ENCODE measurements at regions not wholly inside any gene's neighbourhood (a gene's known extent, or its start where the extent isn't known, plus 50 kb on each side); places are given as distances from the start of the nearest gene placed in this dataset.

DNA sequence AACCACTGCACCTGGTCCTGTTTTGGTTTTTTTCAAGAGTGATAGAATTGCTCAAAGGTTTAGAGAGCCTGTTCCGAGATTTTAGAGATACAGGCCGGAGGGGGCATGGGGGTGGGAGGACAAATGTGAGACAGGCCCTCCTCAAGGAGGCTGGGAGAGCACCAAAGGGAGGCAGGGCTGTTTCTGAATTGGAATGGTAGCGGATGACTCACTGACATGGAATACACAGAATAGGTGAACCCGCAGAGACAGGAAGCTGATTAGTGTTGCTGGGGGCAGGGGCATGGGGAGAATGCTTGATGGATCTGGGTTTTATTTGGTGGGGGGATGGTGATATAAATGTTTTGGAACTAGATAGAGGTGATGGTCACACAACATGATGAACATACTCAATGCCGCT lies 111.0 kb upstream of the MGAT5 start:
- BruUV-seq (replicated peaks), result no TSS peak
- H3K9ac ChIP-seq (ENCODE audit: insufficient read depth in 1 of 2, low read depth in 2 of 2, low read length in 2 of 2), result no peak overlapping the region
- 0 out of 3 replicates have a peak, but pooled peaks have one; percentile 24 for ATAC-seq
- intact Hi-C loops (cut with micrococcal nuclease) (no loop called here), in situ Hi-C loops (cut with MboI) (no loop called here)
- no peaks in the 10 kb centered on the region for H3K9me1 ChIP-seq (ENCODE audit: control insufficient read depth, insufficient read depth, low read length)
- DNase-seq (ENCODE audit: extremely low read depth in 1 of 4, low spot score in 3 of 4), result no peak
- H3K36me3 ChIP-seq (ENCODE audit: control insufficient read depth, insufficient read depth, low read length), result no peaks in the 10 kb centered on the region
- 33% methylated on average over 5 of the region's 5 CpGs for WGBS (ENCODE audit: insufficient coverage, low coverage, missing lambda C conversion rate)
- no peaks in the 10 kb centered on the region for H3K4me1 ChIP-seq (replicated peaks in 1 of 2; ENCODE audit: control insufficient read depth in 2 of 2, insufficient read depth in 2 of 2, low read length in 2 of 2)
- no peaks in the 10 kb centered on the region for H3K9me3 ChIP-seq (replicated peaks; ENCODE audit: control insufficient read depth, insufficient read depth, low read depth, low read length)
- ChIA-PET POLR2A (interaction anchor here (1.0 kb wide), 1 partner anchor 12 kb away, joined by 3 read pairs; no protein-coding TSS in a partner anchor), CTCF (ENCODE audit: low intra/inter-chr PET ratio) (no interaction called here)
- FAIRE-seq, result no peak
- no peaks in the 10 kb centered on the region for H3K79me2 ChIP-seq (ENCODE audit: control insufficient read depth, insufficient read depth, low read length)
- TF ChIP-seq JUN (IDR thresholded peaks at IDR 0.05; ENCODE audit: borderline replicate concordance, low read depth, low read length) (0 out of 2 replicates have a peak, but pooled peaks have one; percentile 44), JUN (CRISPR knock-in tag; IDR thresholded peaks at IDR 0.05; ENCODE audit: borderline replicate concordance) (no peak), ZNF408 (CRISPR knock-in tag; IDR thresholded peaks at IDR 0.05; ENCODE audit: low read depth) (no peak), ARID1B (IDR thresholded peaks at IDR 0.05) (0 out of 2 replicates have a peak, but pooled peaks have one; percentile 13), JUND (IDR thresholded peaks at IDR 0.05; ENCODE audit: borderline replicate concordance, low read depth, low read length) (peak; percentile 71), JUND (tag; IDR thresholded peaks at IDR 0.05; ENCODE audit: borderline replicate concordance, low read depth, low read length) (no peak; the same call in 2 of the 3 replicates), ZNF696 (CRISPR knock-in tag; conservative IDR thresholded peaks at IDR 0.05) (no peak), FOSL1 (tag; conservative IDR thresholded peaks at IDR 0.05) (peak; percentile 64)
- TF ChIP-seq, protein P1, sequence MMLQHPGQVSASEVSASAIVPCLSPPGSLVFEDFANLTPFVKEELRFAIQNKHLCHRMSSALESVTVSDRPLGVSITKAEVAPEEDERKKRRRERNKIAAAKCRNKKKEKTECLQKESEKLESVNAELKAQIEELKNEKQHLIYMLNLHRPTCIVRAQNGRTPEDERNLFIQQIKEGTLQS (IDR thresholded peaks at IDR 0.05), result peak; percentile 40; the same call in 1 of the 2 replicates
- TF ChIP-seq, protein P1 (CRISPR knock-in tag; conservative IDR thresholded peaks at IDR 0.05), result no peak
- H4K20me1 ChIP-seq (replicated peaks; ENCODE audit: control insufficient read depth, insufficient read depth, low read length), result no peaks in the 10 kb centered on the region
- no peak overlapping the region for H3K4me3 ChIP-seq
- no peak overlapping the region for H3K27ac ChIP-seq (ENCODE audit: extremely low read depth, low read depth, low read length)
- H2AFZ ChIP-seq (ENCODE audit: low read depth, low read length), result no peak overlapping the region
- no peak overlapping the region for H3K4me2 ChIP-seq (ENCODE audit: insufficient read depth, low read length)
- H3K27me3 ChIP-seq (ENCODE audit: control insufficient read depth in 2 of 2, insufficient read depth in 2 of 2, low read length in 2 of 2), result no peaks in the 10 kb centered on the region
